ENCODE measurements at regions not wholly inside any gene's neighbourhood (a gene's known extent, or its start where the extent isn't known, plus 50 kb on each side); places are given as distances from the start of the nearest gene placed in this dataset.

DNA sequence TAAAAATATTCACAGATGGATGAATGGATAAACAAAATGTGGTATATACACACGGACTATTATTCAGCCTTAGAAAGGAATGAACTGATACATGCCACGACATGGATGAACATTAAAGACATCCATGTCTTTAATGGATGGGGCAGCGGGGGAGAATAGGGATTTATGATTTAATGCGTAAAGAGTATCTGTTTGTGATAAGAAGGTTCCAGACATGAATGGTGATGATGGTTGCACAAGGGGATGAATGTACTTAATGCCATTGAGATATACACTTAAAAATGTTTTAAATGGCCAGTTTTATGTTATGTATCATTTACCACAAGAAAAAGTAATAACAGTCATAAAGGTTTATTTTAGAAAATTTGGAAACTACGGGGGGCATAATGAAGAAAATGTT is 108.6 kb upstream of the WLS start:
- no peak overlapping the region for H3K27ac ChIP-seq (ENCODE audit: low read depth, low read length)
- Mint-ChIP-seq H3K9me3 (ENCODE audit: unreplicated experiment) (no peaks in the 10 kb centered on the region), H3K4me1 (ENCODE audit: low read depth, unreplicated experiment) (no peaks in the 10 kb centered on the region), H3K27ac (ENCODE audit: unreplicated experiment) (no peak overlapping the region), H3K27me3 (ENCODE audit: low read depth, unreplicated experiment) (peaks cover 1% of the 10 kb centered on the region), H3K4me3 (ENCODE audit: unreplicated experiment) (no peak overlapping the region), H3K36me3 (ENCODE audit: low read depth, unreplicated experiment) (no peaks in the 10 kb centered on the region)
- no peak overlapping the region for H3K4me2 ChIP-seq (ENCODE audit: low read length)
- no peaks in the 10 kb centered on the region for H4K20me1 ChIP-seq (ENCODE audit: insufficient read depth, low read length)
- H3K27me3 ChIP-seq (ENCODE audit: insufficient read depth, low read length) = no peaks in the 10 kb centered on the region
- H3K9ac ChIP-seq (ENCODE audit: low read length) = no peak overlapping the region
- no peak for FAIRE-seq
- no peak for DNase-seq (ENCODE audit: low read depth)
- no peak for TF ChIP-seq EZH2 (IDR thresholded peaks at IDR 0.05; ENCODE audit: insufficient read depth, low read length)
- TF ChIP-seq, protein P1, sequence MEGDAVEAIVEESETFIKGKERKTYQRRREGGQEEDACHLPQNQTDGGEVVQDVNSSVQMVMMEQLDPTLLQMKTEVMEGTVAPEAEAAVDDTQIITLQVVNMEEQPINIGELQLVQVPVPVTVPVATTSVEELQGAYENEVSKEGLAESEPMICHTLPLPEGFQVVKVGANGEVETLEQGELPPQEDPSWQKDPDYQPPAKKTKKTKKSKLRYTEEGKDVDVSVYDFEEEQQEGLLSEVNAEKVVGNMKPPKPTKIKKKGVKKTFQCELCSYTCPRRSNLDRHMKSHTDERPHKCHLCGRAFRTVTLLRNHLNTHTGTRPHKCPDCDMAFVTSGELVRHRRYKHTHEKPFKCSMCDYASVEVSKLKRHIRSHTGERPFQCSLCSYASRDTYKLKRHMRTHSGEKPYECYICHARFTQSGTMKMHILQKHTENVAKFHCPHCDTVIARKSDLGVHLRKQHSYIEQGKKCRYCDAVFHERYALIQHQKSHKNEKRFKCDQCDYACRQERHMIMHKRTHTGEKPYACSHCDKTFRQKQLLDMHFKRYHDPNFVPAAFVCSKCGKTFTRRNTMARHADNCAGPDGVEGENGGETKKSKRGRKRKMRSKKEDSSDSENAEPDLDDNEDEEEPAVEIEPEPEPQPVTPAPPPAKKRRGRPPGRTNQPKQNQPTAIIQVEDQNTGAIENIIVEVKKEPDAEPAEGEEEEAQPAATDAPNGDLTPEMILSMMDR (IDR thresholded peaks at IDR 0.05; ENCODE audit: insufficient read depth, low read depth, low read length) = no peak
- H3K9me3 ChIP-seq (ENCODE audit: insufficient read depth, low read depth, low read length) = no peaks in the 10 kb centered on the region
- no peaks in the 10 kb centered on the region for H3K4me1 ChIP-seq (ENCODE audit: insufficient read depth, low read length)
- no peak overlapping the region for H3K4me3 ChIP-seq (ENCODE audit: insufficient read depth, low read depth, low read length)
- no peaks in the 10 kb centered on the region for H3K36me3 ChIP-seq (ENCODE audit: insufficient read depth, low read length)
- no peaks in the 10 kb centered on the region for H3K79me2 ChIP-seq (ENCODE audit: insufficient read depth, low read length)
- no peak overlapping the region for H2AFZ ChIP-seq (ENCODE audit: low read depth, low read length)

DNA sequence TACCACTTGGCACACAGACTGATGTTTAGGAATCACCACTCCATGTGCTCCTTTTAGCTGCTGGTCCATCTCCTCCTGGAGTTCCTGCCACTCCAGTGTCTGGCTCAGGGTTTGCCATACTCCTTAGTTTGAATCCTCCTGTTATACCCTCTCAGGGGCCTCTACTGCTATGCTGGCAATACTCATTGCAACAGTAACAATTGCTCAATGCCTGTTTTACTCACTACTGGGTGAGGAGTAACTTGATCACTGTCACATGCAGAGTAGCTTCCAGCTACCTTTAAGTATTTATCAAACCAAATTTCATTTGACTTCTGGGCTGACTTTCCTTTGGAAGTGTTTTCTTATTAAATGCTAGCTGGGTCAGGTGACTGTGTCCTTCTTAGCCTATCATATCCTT is 107.2 kb upstream of the WLS start:
- H3K9ac ChIP-seq (ENCODE audit: low read length) = no peak overlapping the region

DNA sequence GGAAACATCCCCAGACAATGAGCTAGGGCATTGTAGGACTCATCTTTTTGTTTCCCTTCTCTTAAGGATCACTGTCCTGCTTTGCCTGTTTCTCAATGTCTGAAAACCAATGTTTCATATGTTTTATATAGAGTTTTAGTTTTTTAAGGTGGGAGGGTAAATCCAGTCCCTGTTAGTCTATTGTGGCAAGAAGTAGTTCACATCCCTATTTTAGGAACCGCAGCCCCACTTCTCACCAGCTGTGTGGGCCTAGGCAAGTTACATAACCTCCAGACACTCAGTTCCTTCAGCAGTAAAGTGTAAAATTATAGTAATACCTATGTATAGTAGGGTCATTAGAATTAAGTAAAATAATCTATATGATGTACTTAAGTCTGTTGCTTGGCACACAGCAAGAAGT is 105.8 kb upstream of the WLS start:
- Mint-ChIP-seq H3K36me3 (ENCODE audit: low read depth, unreplicated experiment) (no peaks in the 10 kb centered on the region), H3K4me1 (ENCODE audit: low read depth, unreplicated experiment) (no peaks in the 10 kb centered on the region), H3K4me3 (ENCODE audit: unreplicated experiment) (no peak overlapping the region), H3K9me3 (ENCODE audit: unreplicated experiment) (no peaks in the 10 kb centered on the region), H3K27me3 (ENCODE audit: low read depth, unreplicated experiment) (peaks cover 1% of the 10 kb centered on the region), H3K27ac (ENCODE audit: unreplicated experiment) (no peak overlapping the region)
- no peak overlapping the region for H2AFZ ChIP-seq (ENCODE audit: low read depth, low read length)
- no peaks in the 10 kb centered on the region for H3K36me3 ChIP-seq (ENCODE audit: insufficient read depth, low read length)
- no peak overlapping the region for H3K4me3 ChIP-seq (ENCODE audit: insufficient read depth, low read depth, low read length)
- H3K4me2 ChIP-seq (ENCODE audit: low read length) = no peak overlapping the region
- H3K9ac ChIP-seq (ENCODE audit: low read length) = no peak overlapping the region
- H4K20me1 ChIP-seq (ENCODE audit: insufficient read depth, low read length) = no peaks in the 10 kb centered on the region
- H3K79me2 ChIP-seq (ENCODE audit: insufficient read depth, low read length) = no peaks in the 10 kb centered on the region
- no peaks in the 10 kb centered on the region for H3K4me1 ChIP-seq (ENCODE audit: insufficient read depth, low read length)
- H3K27ac ChIP-seq (ENCODE audit: low read depth, low read length) = no peak overlapping the region
- no peaks in the 10 kb centered on the region for H3K9me3 ChIP-seq (ENCODE audit: insufficient read depth, low read depth, low read length)
- DNase-seq (ENCODE audit: low read depth) (no peak), FAIRE-seq (no peak)
- no peak for TF ChIP-seq EZH2 (IDR thresholded peaks at IDR 0.05; ENCODE audit: insufficient read depth, low read length)
- TF ChIP-seq, protein P1 (IDR thresholded peaks at IDR 0.05; ENCODE audit: insufficient read depth, low read depth, low read length) = no peak
- H3K27me3 ChIP-seq (ENCODE audit: insufficient read depth, low read length) = peaks cover 2% of the 10 kb centered on the region

More for the DNA sequence above, 107.2 kb upstream of the WLS start:
- Mint-ChIP-seq H3K27ac (ENCODE audit: unreplicated experiment) (no peak overlapping the region), H3K4me1 (ENCODE audit: low read depth, unreplicated experiment) (no peaks in the 10 kb centered on the region), H3K36me3 (ENCODE audit: low read depth, unreplicated experiment) (no peaks in the 10 kb centered on the region), H3K27me3 (ENCODE audit: low read depth, unreplicated experiment) (peaks cover 1% of the 10 kb centered on the region), H3K9me3 (ENCODE audit: unreplicated experiment) (no peaks in the 10 kb centered on the region), H3K4me3 (ENCODE audit: unreplicated experiment) (no peak overlapping the region)
- Histone ChIP-seq H3K9me3 (ENCODE audit: insufficient read depth, low read depth, low read length) (no peaks in the 10 kb centered on the region), H3K4me1 (ENCODE audit: insufficient read depth, low read length) (no peaks in the 10 kb centered on the region), H2AFZ (ENCODE audit: low read depth, low read length) (no peak overlapping the region), H3K4me3 (ENCODE audit: insufficient read depth, low read depth, low read length) (no peak overlapping the region), H3K36me3 (ENCODE audit: insufficient read depth, low read length) (no peaks in the 10 kb centered on the region), H3K4me2 (ENCODE audit: low read length) (no peak overlapping the region), H4K20me1 (ENCODE audit: insufficient read depth, low read length) (no peaks in the 10 kb centered on the region), H3K79me2 (ENCODE audit: insufficient read depth, low read length) (no peaks in the 10 kb centered on the region), H3K27ac (ENCODE audit: low read depth, low read length) (no peak overlapping the region), H3K27me3 (ENCODE audit: insufficient read depth, low read length) (no peaks in the 10 kb centered on the region)
- FAIRE-seq (no peak), DNase-seq (ENCODE audit: low read depth) (no peak)
- no peak for TF ChIP-seq EZH2 (IDR thresholded peaks at IDR 0.05; ENCODE audit: insufficient read depth, low read length)
- TF ChIP-seq, protein P1 (IDR thresholded peaks at IDR 0.05; ENCODE audit: insufficient read depth, low read depth, low read length) = no peak

All from astrocyte (in vitro differentiated cells and primary cell).